OCI-LY7 (cell line): ENCODE measurements at regions not wholly inside any gene's neighbourhood (a gene's known extent, or its start where the extent isn't known, plus 50 kb on each side); places are given as distances from the start of the nearest gene placed in this dataset.

Experiments used
- CTCF ChIP-seq: fragments of 200-600 bp; sonication (generic); conservative IDR thresholded peaks from 2 replicates; pipeline ENCODE4 v1.5.1; 2014; ENCODE audit warnings: mild to moderate bottlenecking, antibody characterized with exemption, low read length, moderate library complexity, mixed read lengths
- EZH2phosphoT487 ChIP-seq: fragments of 200-600 bp; sonication (generic); IDR thresholded peaks from 2 replicates; pipeline ENCODE4 v1.6.1; 2018; ENCODE audit warnings: low read depth, borderline replicate concordance, mild to moderate bottlenecking, mixed run types, antibody characterized with exemption, low read length, moderate library complexity, mixed read lengths

GRCh38 chr15:36177590-36178302 lies 401.7 kb upstream of the CDIN1 start:
- TF ChIP-seq CTCF: no peak
- TF ChIP-seq EZH2phosphoT487: no peak
